Anterior cingulate cortex (tissue), 58 donors: ENCODE measurements at regions not wholly inside any gene's neighbourhood (a gene's known extent, or its start where the extent isn't known, plus 50 kb on each side); places are given as distances from the start of the nearest gene placed in this dataset.
A peak's percentile ranks its signal among the peaks of the same experiment; 100 is the strongest.

Source experiments
- DNase-seq, 58 donors: peaks; one replicate each; lab custom pipeline; 2025; lab: John Stamatoyannopoulos, UW

- DNase-seq = no peak
These were observed 59.1 kb upstream of the PRDM11 start for GRCh38 chr11:45087086-45087899.

- DNase-seq = peak in 2 of 58 donors; percentile 13 to 55
These were observed 58.6 kb upstream of the PRDM11 start for GRCh38 chr11:45087900-45088160.

DNA sequence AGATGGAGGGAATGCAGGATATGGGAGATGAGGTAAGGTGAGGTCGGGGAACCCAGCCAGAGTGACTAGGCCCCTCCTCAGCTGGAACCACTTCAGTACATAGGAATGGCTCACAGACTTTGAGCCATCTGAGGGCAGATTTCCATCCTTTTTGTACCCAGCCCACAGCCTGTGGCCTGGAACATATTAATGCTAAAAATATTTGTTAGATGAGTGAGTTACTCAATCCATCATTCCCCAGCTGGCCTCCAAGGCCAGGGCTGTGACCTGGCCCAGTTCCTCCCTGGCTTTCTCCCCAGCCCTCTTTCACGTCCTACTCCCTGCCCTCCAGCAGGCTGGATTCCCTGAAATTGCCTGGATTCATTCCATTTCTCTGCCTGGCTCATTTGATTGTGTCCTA lies 57.2 kb upstream of the PRDM11 start:
- peak in 8 of 58 donors; percentile 11 to 66 (median 36) for DNase-seq

DNA sequence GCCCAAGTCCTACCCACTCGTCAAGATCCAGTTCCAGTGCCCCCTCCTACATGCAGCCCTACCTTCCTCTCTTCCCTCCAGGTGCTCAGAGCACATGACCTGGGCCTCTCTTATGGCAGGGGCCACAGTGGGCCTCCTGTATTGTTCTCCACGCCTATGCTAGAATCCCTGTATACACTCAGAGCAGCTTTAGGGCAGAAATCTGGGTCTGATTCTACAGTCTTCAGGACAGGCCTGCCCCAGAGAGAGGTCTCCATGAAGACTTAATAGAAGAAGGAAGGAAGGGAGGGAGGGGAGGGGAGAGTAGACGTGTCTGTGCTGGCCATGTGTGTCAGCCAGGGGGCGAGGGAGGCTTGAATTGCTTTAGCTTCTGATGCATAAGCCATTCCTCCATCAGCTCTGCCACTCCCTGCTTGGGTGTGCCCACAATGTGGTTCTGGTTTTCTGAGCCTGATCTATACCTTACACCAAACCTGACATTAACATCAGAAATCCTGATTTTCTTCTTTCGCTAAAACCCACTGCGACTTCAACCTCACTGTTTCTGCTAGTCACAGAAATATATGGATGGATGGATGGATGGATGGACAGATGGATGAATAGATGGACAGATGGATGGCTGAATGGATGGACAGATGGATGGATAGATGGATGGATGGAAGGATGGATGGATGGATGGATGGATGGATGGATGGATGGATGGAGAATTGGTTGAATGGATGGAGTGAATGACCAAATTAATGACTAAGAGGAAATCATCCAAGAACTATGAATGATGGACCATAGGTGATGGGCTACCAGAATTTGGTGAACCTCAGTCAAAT lies 56.6 kb upstream of the PRDM11 start:
- DNase-seq = no peak

DNA sequence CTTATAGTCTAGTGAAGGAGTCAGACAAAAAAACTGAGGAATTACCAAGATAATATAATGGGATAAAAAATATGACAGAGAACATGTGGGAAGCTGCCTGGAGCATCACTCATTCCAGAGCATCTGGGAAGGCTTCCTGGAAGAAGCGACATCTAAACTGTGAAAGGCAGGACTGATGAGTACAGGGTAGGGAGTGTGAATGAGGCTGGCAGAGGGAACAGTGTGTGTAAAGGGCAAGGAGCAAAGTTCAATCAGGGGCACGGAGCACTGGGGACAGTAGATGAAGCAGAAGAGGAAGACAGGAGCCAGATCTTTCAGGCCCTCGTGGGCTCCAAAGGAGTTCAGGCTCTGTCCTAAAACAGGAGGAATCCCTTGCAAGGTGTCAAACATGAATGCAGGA lies 55.8 kb upstream of the PRDM11 start:
- no peak for DNase-seq

DNA sequence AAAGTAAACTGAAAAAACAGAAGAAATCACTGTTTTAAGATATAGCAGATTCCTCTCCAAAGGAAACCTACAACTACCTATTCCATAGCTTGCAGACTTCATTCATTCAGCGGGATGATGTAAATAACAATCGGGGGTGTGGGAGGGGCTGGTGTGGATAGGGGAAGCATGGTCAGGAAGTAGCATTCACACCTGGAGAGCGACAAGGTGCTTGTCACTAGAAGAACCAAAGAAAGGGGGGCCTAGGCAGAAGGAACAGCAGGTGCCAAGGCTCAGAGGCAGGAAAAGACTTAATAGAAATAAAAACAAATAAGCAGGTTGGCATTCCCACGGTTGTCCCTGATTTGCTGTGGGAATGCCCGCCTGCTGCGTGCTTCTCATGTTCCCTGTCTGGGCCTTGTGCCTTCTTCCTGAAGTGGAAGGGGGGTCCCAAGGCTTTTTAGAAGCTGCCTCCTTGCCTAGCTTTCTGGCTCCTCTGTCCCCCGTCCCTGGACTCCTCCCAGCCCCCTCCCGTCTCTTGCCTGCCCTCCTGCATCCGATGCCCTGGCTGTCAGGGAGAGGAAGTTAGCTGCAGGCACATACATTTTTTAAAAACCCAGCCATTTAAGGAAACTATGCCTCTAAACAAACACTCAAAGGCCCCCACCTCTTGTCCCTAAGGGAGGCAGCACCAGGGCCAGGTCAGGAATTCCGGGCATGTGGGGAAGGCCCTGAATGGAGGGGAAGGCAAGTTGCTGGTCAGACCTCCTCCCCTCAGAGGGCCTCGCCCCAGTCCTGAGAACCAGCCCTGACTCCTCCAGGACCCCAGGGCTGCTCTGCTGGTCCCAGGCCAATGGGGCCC lies 54.7 kb upstream of the PRDM11 start:
- no peak for DNase-seq

GRCh38 chr11:45092404-45092785 lies 54.0 kb upstream of the PRDM11 start:
- DNase-seq = no peak

DNA sequence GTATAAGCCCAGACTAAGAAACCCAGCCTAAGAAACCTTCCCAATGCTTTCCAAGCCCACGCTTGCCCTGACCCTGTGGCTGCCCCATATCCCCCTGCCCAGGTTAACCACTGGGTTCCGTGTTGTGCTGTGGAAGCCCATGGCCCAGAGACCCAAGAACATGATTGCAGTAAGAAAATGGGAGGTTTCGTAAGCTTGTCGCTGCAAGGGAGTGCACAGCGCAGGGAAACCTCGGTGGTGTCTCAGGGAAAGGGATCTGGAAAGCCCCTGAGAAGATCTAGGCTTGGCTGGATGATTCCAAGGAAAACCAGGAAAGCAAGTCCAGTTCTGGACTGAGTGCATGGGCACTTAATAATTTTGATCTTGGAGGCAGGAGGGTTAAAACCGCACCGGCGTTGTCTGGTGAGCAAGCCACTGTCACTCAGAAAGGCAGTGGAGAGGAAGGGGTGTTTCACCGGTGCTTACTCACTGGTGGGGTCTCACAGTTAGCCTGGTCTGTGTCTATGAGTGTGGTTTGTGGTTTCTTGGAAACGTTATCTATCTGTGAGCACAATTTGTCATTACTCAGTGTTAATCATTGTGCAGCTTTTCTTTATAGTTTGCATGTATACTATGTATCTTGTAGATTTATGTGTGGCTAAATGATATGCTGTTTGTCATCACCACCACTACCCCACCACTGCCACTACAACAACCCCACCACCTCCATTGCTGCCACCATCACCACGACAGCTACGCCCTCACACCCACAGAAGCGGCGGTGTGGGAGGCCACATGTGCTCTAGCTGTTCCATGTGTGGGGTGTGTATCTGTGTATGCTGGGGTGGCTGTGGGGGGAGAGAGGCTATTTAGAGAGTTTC lies 53.3 kb upstream of the PRDM11 start:
- DNase-seq = peak in 4 of 58 donors; percentile 24 to 38 (median 36)

DNA sequence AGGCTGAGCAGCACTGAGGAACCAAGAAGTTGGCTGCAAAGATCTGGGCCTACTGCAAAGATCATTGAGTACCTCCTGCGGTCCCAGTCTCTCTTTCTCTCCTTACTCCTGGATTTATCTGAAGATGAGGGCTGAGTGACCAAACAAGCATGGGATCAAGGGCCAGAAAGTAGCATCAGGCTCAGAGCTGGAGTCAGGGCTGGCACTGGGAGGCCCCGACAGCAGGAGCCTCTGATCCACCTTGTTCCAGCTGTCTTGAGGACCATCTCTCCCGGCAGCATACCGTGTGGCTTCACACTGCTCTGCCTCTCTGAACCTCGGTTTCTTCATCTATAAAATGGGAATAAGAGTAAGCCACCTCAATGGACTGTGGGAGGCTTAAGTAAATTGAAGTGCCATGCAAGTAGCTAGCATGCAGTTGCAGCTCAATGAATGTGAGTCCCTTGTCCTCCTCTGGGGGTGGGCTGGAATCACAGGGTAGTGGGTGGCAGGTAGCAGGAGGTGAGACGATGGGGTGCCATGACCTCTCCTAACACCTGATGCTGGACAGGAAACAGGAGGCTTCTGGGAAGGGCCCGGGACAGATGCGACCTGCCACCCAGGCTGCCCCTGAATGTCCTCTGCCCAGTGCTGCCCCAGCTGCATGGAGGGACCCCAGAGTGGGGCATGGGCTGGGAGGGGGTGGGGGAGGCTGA lies 52.5 kb upstream of the PRDM11 start:
- DNase-seq = no peak

GRCh38 chr11:45094958-45095690 lies 51.3 kb upstream of the PRDM11 start:
- DNase-seq = no peak

DNA sequence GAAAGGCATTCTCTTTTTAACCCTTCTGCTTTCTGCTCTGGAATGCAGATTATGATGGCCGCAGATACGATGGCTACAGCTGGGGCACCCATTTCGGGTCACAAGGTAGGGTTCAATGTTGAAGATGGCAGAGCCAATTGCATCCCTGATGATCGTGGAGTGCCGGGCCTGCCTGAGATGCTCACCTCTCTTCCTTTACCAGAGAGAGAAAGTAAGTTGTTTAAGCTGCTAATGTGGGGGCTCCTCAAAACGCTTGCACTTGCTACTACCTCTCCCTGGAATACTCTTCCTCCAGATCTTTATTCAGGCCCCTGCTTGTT lies 50.8 kb upstream of the PRDM11 start:
- no peak for DNase-seq

DNA sequence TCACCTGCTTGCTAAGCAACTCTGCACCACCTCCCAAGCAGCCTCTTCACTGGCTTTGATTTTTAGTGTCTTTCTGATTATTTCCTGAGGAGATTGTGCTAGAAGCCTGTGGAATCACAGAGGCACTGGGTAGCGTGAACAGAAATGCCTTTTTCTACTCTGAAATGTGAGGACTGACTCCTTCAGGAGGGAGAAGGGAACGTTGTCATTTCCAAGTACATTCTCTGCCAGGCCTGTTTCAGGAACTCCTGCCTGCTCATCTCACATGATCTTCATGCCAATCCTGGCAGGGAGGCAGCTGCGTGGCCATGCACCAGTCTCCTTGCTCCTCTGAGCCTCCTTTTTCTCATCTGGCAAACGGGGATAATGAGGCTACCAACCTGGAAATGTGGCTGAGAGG lies 49.8 kb upstream of the PRDM11 start:
- peak in 8 of 58 donors; percentile 20 to 53 (median 38) for DNase-seq
